GM18868 (cell line): ENCODE measurements at regions not wholly inside any gene's neighbourhood (a gene's known extent, or its start where the extent isn't known, plus 50 kb on each side); places are given as distances from the start of the nearest gene placed in this dataset.
"Not testable (repeated sequence)": the region's sequence is repeated elsewhere in the genome, so short reads cannot be mapped to it uniquely, and the experiment has no call there.

Experiments used
- ATAC-seq: cut with Tn5 transposase; IDR thresholded peaks from one replicate; pipeline ENCODE4 v1.9.1; 2021; ENCODE audit warnings: mild to moderate bottlenecking, moderate library complexity; ENCODE audit not compliant: unreplicated experiment

DNA sequence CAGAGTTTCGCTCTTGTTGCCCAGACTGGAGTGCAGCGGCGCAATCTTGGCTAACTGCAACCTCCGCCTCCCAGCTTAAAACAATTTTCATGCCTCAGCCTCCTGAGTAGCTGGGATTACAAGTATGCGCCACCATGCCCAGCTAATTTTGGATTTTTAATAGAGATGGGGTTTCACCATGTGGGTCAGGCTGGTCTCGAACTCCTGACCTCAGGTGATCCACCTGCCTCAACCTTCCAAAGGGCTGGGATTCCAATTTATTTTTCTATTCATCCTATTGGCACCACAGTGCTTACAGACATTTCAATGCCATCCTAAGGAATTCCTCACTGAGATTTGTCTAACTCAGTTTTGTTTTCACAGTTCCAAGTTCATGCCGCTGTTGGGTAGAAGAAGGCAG lies 98.3 kb upstream of the EGLN3 start:
- ATAC-seq: not testable (repeated sequence)

DNA sequence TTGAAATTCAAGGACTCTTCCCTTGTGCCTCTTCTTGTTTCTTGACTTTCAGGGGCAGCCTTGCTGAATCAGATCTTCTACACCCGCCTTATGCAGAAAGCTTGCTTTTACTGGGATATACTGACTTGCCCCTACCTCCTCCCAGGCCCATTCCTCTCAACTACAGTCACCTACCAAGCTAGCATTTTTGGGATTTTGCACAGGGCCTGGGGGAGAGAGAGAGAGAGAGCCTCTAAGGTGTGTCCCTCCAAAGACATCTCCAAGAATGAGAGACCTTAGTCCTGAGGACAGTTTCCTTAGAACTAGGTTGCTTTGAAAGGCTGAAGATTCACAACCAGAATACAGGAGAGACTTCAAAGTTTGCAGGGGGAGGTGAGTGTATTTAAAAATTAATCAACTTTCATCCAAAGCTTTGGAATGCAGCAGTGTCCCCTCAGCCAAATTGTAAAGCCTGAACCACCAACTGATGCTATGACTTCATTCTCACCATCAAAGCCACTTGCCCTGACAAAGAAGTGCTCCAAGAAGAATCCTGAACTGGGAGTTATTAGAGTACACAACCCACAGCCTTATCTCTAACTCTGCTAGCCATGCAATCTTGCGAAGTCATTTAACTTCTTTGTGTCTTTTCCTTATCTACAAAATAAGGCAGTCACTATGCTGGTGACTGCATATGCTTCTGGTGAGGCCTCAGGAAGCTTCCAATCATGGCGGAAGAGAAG lies 96.1 kb upstream of the EGLN3 start:
- ATAC-seq: no peak

DNA sequence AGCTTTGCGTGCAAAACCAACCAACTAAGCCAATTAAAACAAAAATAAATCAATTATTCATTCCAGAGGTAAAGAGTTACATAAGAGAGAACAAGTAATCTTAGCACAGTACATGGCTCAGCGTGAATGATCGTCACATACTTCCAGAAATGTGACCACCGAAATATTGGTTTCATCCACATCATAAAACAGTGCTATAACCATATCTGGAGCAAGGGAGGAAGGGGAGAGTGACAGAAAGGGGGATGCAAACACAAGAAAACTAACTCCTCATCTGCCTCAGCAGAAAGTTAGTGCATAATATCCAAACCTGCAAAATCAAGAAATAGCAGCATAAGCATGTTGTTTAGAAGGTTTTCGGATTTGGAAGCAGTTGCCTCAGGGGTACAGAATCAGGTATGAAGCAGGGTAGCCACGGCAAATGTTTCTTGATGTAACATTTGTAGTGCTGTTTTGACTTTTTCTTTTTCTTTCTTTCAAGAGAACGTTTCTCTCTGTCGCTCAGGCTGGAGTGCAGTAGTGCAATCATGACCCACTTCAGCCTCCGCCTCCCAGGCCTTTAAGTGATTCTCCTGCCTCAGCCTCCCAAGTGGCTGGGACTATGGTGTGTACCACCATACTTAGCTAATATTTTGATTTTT lies 93.9 kb upstream of the EGLN3 start:
- ATAC-seq: no peak

DNA sequence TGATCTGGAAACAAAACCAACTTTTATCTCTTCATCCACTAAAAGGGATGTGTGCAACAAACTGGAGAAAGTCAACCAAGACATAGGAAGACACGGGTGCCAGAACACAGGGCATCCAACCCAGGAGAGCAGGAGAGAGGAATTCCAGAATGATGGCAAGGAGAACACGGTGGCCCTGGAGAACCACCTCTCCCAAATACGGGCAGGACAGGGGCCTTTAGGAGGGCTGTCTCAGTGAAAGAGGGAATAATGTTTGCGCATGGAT lies 93.4 kb upstream of the EGLN3 start:
- ATAC-seq: no peak

DNA sequence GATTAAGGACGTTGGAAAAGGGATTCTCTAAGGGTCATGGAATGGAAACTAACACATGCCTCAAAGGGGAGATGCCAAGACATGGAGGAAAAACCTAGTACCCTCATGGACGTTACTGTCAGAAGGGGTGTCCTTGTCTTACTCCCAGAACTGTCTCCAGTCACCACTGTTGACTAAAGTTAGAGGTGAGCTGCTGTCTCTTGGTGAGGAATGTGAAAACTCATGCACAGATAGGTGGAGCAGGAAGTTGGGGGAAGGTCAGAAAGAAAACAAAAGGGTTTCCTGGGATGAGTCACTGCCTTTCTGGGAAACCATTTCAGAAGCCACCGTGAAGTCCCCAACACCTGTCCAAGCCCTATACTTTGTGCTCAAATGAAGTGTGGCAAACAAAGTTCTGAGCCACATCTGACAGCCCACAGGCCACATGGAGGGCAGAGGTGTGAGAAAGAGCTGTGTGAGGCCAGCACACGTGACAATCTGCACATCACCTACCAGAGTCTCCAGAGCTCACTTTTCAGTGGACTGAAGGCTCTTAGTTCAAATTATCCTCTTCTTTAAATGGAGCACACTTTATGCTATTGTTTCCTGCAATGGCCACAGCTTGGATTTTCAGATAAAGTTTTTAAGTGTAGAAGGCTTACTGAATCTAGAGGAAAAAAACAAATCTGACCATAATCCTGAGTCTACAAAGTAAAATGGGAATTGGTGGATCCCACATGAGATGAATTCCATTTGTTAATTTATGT lies 92.9 kb upstream of the EGLN3 start:
- peak; percentile 97 for ATAC-seq

DNA sequence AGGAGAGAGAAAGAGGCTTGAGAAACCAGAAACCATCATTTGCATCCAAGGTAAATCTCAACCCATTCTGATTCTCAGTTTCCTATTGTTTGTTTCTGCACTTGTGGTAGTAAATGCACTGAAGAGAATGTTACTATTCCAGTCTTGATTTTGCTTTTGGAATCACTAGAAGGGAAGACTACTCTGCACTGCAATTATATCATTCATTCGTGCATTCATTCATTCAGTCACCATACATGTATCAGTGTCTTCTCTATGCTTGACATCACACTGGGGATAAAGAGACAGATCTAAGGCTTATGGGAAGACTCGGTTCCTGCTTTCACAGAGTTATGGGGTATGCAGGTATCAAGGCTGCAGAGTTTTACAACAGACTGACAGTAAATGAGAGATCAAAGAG lies 90.3 kb upstream of the EGLN3 start:
- ATAC-seq: no peak

DNA sequence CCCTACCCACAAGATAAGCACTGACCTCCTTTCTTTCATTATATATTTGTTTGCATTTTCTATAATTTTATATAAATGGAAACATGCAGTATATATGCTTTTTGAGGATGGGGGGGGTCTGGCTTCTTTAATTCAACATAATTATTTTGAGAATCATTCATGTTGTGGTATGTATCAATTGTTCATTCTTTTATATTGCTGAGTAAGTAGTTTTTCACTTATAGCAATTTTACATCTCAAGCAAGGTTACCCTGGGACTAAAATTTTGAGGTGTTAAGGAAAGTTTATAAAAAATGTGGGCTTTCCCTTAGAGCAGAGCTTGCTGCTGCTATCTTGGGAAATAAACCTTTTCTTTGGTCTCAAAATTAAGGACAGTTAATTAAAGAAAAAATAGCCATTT lies 89.9 kb upstream of the EGLN3 start:
- no peak for ATAC-seq

DNA sequence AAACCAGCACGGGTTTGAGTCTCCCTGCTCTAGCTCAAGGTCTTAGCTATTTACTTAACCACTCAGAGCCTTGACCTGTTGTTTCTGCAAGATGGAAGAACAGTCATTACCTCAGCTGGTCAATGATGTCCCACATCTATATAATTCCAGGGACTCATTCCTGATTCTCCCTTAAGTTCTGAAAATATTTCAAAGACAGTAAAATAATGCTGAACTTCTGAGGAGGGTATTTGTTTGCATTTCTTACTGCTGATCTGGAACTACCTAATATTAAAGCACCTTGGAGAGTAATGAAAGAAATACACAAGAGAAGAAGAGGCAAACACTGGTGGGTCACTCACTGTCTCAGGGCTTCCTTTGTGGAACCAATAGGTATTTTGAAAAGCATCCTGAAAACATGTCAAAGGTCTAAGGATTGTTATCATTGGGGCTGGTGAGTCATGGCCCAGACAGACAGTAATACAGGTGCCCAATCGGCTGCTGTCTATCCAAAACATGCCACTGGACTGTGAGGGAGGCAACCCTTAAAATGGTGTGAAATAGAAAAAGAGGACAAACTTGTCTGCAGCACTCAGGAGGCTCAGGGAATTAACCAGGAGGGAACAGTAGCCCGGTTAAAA lies 88.7 kb upstream of the EGLN3 start:
- ATAC-seq: no peak

DNA sequence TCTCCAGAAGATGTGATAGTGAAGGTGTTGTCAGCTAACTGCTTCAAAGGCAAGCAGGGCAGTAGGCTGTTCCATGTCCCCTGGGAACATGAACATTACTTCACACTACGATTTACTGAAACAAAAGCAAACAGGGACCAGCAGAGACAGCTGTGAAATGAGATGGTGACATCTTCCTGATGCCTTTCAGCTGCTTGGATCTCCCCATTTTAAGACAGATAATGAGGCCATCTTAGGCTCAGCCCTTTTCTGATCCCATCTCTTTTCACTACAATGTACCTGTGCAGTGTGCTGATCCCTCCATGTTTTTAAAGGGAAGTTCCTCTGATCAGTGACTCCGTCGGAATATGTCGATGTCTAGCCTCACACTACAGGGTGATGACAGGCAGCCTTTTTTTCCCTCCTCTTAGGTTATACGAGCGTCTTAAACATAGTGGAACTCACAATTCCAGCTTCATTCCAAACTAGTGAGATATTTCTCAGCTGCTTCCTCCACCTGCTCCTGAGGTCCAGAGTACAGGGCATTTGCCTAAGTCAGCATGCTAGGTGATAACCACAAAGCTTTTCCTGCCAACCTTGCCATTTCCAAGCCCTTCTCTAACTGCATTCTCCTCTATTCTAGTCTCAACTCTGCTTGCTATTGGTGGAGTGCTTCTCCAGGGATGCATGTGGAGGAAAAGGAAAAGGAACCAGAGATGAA lies 87.6 kb upstream of the EGLN3 start:
- no peak for ATAC-seq

DNA sequence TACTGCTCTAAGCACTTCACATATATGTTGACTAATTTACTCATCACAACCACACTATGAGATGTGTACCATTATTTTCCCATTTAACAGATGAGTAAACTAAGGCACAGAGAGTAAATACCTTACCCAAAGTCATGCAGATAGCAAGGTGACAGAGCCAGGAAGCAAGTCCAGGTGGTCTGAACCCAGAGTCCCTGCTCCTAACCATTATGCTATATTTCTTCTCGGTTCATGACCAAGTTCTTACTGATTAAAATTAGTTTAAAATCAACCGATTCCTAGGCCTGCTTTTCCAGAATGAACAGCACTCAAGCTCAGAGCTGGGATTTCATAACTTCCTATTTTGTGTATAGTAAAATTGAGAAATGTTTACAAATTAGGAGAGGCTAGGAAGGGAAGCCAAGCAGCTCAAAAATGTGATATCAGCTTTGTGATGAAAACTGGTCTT lies 85.5 kb upstream of the EGLN3 start:
- ATAC-seq: no peak

DNA sequence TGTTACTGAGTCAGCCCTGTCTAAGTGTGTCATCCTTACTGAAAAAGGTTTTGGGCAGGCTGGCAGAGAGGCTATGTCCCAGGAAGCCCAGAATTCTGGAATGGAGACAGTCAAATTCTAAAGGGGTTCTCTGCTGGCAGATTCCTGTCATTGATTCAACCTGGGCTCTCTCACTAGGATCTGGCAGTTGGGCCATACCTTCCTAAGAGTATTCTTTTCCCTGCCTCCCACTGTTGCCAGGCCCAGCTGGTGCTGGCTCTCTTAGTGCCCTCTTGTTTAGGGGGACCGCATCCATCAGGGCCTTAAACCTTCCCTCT lies 85.0 kb upstream of the EGLN3 start:
- no peak for ATAC-seq

DNA sequence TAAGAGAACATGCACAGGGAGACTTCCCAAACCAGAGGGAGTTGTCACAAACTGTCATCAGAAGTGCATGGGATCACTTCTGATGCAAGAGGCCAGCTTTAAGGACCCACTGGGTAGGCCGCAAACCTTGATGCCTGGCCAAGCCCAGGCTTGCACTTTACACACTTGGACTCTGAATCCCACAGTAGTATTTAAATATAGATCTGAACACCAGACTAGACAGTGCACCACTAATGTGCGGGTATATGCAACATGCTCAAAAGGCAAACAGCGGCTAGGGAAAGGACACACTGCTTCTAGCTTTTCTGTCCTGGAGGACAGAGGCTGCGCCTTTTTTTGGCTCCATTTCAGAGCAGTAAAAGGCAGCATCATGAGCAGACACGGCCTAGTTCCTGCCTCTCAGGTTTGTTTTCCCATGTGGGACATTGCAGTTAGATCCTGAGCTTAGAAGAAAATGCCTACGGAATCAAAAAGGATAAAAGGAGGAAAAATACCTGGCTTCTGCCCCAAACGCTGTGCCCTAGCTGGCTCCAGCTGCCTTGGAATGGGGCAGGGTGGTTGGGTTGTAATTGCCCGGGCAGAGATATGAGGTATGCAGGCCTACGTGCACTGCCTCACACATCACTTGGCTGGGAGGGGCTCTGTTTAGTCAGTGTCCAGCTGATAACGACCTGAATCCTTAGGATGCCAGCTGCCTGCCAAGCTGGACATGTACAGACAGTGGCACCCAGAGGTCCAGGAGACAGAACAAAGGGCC lies 84.5 kb upstream of the EGLN3 start:
- no peak for ATAC-seq

DNA sequence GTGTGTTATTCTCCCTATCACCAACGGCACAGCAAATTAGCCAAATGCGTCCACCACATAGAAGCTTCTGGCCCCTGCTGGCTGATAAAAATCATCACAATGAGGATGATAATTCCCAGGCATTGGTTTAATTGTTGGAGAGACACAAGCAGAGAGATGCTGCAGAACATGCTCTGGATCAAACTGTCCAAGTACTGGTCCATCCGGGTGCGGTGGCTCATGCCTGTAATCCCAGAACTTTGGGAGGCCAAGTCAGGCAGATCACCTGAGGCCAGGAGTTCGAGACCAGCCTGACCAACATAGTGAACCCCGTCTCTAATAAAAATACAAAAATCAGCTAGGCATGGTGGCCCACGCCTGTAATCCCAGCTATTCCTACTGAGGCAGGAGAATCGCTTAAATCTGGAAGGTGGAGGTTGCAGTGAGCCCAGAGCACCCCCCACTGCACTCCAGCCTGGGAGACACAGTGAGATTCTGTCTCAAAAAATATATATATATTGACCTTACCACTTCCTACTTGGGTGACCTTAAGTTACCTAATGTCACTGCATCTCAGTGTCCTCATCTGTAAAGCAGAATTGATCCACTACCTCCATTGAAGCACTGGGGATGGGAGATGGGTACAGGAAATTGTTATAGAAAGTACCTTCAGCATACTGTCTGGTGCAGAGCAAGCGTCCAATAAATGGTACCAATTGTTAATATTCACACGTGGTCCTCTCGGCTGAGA lies 83.7 kb upstream of the EGLN3 start:
- no peak for ATAC-seq

DNA sequence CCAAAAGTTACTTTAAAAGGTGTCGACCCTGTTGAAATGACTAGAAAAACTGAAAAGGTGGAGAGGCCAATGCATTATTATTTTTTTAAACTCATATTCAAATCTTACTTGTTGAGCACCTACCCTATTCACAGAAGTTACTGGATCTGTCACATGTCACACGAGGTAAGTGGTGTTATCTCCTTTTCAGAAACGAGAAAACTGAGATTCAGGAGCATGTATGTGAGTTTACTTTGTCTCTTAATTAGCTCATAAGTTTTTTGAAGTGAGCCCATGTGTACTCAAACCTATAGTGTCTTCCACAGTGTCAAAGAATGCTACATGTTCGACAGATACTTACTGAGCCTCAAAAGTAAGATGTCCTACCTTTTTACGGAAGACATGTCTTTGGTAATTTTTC lies 81.8 kb upstream of the EGLN3 start:
- no peak for ATAC-seq

DNA sequence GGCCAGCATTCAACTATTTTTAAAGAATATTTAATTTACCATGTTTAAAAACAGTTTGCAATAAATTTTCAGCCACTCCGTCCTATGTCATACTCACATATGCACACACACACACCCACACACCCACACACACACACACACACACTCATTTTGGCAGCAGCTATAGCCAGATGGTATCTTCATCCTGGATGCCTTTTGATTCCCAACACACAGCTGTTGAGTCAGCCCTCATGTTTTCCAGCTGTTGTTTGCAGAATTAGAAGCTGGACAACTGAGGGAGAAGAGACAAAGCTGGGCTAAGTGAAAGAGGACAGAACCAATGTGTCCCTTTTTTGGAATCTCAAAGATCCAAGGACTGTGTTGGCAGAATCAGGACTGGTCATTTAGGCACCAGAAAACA lies 80.0 kb upstream of the EGLN3 start:
- no peak for ATAC-seq

DNA sequence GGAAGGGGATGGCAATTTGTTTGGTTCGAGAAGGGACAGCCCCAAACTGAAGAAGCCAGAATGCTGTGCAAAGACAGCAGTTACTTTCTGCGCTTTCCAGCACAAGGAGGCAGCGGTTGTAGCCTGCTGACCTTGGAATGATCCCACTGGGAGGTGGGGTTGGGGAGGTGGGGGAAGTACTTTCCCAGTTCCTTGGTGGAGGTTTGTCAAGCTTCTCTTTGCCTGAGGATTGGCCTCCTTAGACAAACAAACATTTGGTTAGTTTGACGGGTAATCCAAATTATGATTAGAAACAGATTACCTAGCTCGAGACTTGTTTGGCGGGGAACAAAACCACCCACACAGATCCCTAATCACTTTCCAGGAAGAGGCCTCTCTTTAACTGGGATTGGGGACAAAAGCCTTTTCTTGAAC lies 79.1 kb upstream of the EGLN3 start:
- no peak for ATAC-seq

DNA sequence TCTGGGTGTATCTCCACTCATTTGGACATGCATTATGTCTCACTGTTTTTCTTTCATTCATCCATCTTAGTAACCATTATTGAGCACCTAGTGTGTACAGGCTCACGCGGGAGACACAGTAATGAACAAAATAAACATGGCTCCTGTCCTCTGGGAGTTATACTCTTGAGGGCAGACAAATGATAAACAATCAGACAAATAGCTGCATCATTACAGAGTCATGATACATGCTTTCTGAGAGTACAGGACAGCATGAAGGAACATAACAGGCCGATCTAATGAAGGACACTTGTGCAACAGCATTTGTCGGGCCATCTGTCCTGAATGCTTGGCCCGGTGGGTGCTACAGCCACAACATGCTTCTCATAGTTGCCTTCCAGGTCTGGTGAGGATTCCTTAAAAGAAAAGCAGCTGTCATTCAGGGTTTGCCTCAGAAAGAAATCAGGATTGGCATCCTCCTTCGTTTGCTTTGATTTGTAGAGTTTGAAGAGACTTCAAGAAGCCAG lies 77.2 kb upstream of the EGLN3 start:
- ATAC-seq: no peak

DNA sequence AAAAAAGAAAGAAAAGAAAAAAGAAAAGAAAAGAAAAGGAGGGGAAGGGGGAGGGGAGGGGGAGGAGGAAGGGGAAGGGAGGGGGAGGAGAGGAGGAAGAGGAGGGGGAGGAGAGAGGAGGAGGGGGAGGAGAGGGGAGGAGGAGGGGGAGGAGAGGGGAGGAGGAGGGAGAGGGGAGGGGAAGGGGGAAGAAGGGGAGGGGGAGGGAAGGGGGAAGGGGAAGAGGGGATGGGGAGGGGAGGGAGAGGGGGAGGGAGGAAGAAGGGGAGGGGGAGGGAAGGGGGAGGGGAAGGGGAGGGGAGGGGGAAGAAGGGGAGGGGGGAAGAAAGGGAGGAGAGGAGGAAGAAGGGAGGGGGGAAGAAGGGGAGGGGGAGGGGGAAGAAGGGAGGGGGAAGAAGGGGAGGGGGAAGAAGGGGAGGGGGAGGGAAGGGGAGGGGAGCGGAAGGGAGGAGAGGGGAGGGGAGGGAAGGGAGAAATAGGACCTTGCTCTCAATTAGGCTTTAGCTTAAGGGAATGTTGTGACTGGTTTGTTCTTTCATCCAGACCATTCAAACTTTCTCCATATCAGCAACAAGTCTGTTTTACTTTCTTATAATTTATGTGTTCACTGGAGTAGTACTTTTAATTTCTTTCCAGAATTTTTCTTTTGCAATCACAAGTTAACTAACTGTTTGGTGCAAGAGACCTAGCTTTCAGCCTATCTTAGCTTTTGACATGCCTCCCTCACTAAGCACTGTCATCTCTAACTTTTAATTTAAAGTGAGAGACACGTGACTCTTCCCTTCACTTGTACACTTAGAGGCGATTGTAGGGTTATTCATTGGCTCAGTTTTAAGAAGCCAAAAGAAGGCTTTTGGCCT lies 76.5 kb upstream of the EGLN3 start:
- no peak for ATAC-seq
